Tibial nerve (tissue), 3 donors: ENCODE measurements at regions not wholly inside any gene's neighbourhood (a gene's known extent, or its start where the extent isn't known, plus 50 kb on each side); places are given as distances from the start of the nearest gene placed in this dataset.

Source experiments
- POLR2A ChIP-seq, 2 donors: fragments of 450-650 bp; IDR thresholded peaks; one replicate each; pipeline ENCODE4 v1.6.1; 2017; ENCODE audit warnings: antibody characterized with exemption in 2 of 2, mild to moderate bottlenecking in 2 of 2, moderate library complexity in 2 of 2
- TF ChIP-seq, protein P1 (sequence below), 5 experiments: fragments of 200-600 bp in 3 of 5; fragments of 450-650 bp in 2 of 5; sonication (generic) in 3 of 5; IDR thresholded peaks; one replicate each; pipeline ENCODE4 v1.5.1; 2016 to 2019; ENCODE audit warnings: antibody characterized with exemption in 5 of 5, mild to moderate bottlenecking in 3 of 5, moderate library complexity in 2 of 5

DNA sequence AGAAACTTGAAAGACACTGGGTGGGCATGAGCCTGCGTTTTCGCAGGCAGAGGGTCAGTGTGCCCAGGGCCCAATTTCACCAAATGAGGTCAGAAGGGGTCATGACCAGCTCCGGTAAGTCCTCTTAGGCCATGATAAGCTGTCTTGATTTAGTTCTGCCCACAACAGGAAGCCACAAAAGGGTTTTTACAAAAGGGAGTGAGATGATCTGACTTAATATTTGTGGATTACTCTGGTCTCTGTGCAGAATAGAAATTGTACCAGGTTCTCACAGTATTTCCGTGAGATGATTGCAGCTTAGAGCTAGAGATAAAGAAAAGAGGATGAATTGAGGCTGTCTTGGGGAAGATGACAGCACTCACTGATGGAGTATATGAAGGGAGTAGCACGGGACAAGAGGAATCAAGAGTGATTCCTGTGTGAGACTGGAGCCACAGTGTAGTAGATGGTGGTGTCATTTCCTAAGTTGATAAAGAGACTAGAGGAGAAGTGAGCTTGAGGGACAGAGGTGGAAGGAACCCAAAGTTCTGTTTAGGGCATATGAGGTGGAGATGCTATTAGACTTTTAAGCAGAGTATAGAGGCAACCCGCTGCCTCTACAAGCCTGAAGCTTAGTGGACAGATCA lies 288.3 kb upstream of the AMIGO2 start:
- TF ChIP-seq, protein P1, sequence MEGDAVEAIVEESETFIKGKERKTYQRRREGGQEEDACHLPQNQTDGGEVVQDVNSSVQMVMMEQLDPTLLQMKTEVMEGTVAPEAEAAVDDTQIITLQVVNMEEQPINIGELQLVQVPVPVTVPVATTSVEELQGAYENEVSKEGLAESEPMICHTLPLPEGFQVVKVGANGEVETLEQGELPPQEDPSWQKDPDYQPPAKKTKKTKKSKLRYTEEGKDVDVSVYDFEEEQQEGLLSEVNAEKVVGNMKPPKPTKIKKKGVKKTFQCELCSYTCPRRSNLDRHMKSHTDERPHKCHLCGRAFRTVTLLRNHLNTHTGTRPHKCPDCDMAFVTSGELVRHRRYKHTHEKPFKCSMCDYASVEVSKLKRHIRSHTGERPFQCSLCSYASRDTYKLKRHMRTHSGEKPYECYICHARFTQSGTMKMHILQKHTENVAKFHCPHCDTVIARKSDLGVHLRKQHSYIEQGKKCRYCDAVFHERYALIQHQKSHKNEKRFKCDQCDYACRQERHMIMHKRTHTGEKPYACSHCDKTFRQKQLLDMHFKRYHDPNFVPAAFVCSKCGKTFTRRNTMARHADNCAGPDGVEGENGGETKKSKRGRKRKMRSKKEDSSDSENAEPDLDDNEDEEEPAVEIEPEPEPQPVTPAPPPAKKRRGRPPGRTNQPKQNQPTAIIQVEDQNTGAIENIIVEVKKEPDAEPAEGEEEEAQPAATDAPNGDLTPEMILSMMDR (IDR thresholded peaks at IDR 0.05), result no peak
- TF ChIP-seq POLR2A (IDR thresholded peaks at IDR 0.05), result no peak
